ENCODE measurements at regions not wholly inside any gene's neighbourhood (a gene's known extent, or its start where the extent isn't known, plus 50 kb on each side); places are given as distances from the start of the nearest gene placed in this dataset.

- TF ChIP-seq EZH2 (IDR thresholded peaks at IDR 0.05; ENCODE audit: borderline replicate concordance, low read depth, low read length) (no peak), SMC3 (conservative IDR thresholded peaks at IDR 0.05; ENCODE audit: insufficient read depth, low read depth, low read length) (no peak), NR3C1 (CRISPR knock-in tag; IDR thresholded peaks at IDR 0.05) (no peak), ATF1 (CRISPR knock-in tag; IDR thresholded peaks at IDR 0.05) (no peak), ATF1 (tag; IDR thresholded peaks at IDR 0.05) (no peak), EHMT2 (IDR thresholded peaks at IDR 0.05) (no peak), NFYB (IDR thresholded peaks at IDR 0.05; ENCODE audit: extremely low read depth, insufficient read length) (no peak), SREBF2 (CRISPR knock-in tag; IDR thresholded peaks at IDR 0.05) (no peak)
Observed at GRCh38 chr10:98328640-98329039, 60.6 kb upstream of the LOXL4 start (continued).

GRCh38 chr10:98328163-98328562 lies 60.2 kb upstream of the LOXL4 start:
- in situ Hi-C loops (cut with MboI) (no loop called here), intact Hi-C loops (cut with micrococcal nuclease) (no loop called here)
- H3K4me2 ChIP-seq (ENCODE audit: insufficient read depth, low read length): no peak overlapping the region
- H3K9me1 ChIP-seq (ENCODE audit: control insufficient read depth, insufficient read depth, low read length): no peaks in the 10 kb centered on the region
- DNase-seq (ENCODE audit: extremely low read depth in 1 of 4, low spot score in 3 of 4): no peak
- H3K27ac ChIP-seq (ENCODE audit: extremely low read depth, low read depth, low read length): no peak overlapping the region
- TF ChIP-seq CBX2 (IDR thresholded peaks at IDR 0.05; ENCODE audit: insufficient read depth, low read length, poor library complexity, severe bottlenecking) (no peak), HIVEP1 (CRISPR knock-in tag; IDR thresholded peaks at IDR 0.05) (no peak), PTBP1 (IDR thresholded peaks at IDR 0.05; ENCODE audit: low read depth, low read length) (no peak), ZNF644 (tag; IDR thresholded peaks at IDR 0.05; ENCODE audit: low read depth) (no peak), HDAC2 (IDR thresholded peaks at IDR 0.05) (no peak)
- no peaks in the 10 kb centered on the region for H3K79me2 ChIP-seq (ENCODE audit: control insufficient read depth, insufficient read depth, low read length)
- FAIRE-seq: no peak
- no peak for ATAC-seq
- H3K9ac ChIP-seq (ENCODE audit: insufficient read depth in 1 of 2, low read depth in 2 of 2, low read length in 2 of 2): no peak overlapping the region
- H3K4me3 ChIP-seq: no peak overlapping the region
- no peaks in the 10 kb centered on the region for H3K36me3 ChIP-seq (ENCODE audit: control insufficient read depth, insufficient read depth, low read length)
- H3K9me3 ChIP-seq (replicated peaks; ENCODE audit: control insufficient read depth, insufficient read depth, low read depth, low read length): no peaks in the 10 kb centered on the region
- peaks cover 4 to 6% of the 10 kb centered on the region in 2 experiments; a peak in 4 of 5 replicates for H3K4me1 ChIP-seq (replicated peaks in 1 of 2; ENCODE audit: control insufficient read depth in 2 of 2, insufficient read depth in 2 of 2, low read length in 2 of 2)
- 0% methylated on average over 3 of the region's 3 CpGs for WGBS (ENCODE audit: insufficient coverage, low coverage, missing lambda C conversion rate)
- ChIA-PET POLR2A (interaction anchor here (0.6 kb wide), 1 partner anchor 325 kb away, joined by 3 read pairs; no protein-coding TSS in a partner anchor), CTCF (ENCODE audit: low intra/inter-chr PET ratio) (no interaction called here)
- peaks cover 0 to 23% of the 10 kb centered on the region in 2 experiments; a peak in 4 of 5 replicates for H3K27me3 ChIP-seq (ENCODE audit: control insufficient read depth in 2 of 2, insufficient read depth in 2 of 2, low read length in 2 of 2)
- no TSS peak for BruUV-seq (replicated peaks)
- H4K20me1 ChIP-seq (replicated peaks; ENCODE audit: control insufficient read depth, insufficient read depth, low read length): no peaks in the 10 kb centered on the region
- no peak overlapping the region for H2AFZ ChIP-seq (ENCODE audit: low read depth, low read length)
